HG02623 (cell line): ENCODE measurements at regions not wholly inside any gene's neighbourhood (a gene's known extent, or its start where the extent isn't known, plus 50 kb on each side); places are given as distances from the start of the nearest gene placed in this dataset.
"Not testable (repeated sequence)": the region's sequence is repeated elsewhere in the genome, so short reads cannot be mapped to it uniquely, and the experiment has no call there.

Experiments used
- ATAC-seq: cut with Tn5 transposase; IDR thresholded peaks from one replicate; pipeline ENCODE4 v1.9.1; 2021; ENCODE audit warnings: moderate library complexity; ENCODE audit not compliant: unreplicated experiment

DNA sequence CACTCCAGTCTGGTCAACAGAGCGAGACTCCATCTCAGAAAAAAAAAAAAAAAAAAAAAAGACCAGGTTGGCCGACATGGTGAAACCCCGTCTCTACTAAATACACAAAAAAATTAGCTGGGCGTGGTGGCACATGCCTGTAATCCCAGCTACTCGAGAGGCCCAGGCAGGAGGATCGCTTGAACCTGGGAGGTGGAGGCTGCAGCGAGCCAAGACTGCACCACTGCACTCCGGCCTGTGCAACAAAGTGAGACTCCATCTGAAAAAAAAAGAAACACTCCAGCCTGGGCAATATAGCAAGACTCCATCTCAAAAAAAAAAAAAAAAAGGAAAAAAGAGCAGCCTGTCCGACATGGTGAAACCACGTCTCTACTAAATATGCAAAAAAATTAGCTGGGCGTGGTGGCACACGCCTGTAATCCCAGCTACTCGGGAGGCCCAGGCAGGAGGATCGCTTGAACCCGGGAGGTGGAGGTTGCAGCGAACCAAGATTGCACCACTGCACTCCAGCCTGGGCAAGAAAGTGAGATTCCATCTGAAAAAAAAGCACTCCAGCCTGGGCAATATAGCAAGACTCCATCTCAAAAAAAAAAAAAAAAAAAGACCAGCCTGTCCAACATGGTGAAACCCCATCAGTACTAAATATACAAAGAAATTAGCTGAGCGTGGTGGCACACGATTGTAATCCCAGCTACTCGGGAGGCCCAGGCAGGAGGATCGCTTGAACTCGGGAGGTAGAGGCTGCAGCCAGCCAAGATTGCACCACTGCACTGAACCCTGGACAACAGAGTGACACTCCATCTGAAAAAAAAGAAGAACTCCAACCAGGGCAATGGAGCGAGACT lies 343.3 kb upstream of the PLGLB2 start:
- not testable (repeated sequence) for ATAC-seq

DNA sequence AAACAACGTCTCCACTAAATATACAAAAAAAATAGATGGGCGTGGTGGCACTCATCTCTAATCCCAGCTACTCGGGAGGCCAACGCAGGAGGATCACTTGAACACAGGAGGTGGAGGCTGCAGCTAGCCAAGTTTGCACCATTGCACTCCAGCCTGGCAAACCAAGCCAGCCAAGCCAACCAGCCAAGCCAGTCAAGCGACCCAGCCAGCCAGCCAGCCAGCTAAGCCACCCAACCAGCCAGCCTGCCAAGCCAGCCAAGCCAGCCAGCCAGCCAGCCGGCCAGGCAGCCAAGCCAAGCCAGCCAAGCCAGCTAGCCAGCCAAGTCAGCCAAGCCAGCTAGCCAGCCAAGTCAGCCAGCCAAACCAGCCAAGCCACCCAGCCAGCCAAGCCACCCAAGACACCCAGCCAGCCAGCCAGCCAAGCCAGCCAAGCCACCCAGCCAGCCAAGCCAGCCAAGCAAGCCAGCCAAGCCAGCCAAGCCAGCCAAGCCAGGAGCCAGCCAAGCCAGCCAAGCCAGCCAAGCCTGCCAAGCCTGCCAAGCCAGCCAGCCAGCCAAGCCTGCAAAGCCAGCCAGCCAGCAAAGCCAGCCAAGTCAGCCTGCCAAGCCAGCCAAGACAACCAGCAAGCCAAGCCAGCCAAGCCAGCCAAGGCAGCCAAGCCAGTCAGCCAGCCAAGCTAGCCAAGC lies 342.2 kb upstream of the PLGLB2 start:
- not testable (repeated sequence) for ATAC-seq

DNA sequence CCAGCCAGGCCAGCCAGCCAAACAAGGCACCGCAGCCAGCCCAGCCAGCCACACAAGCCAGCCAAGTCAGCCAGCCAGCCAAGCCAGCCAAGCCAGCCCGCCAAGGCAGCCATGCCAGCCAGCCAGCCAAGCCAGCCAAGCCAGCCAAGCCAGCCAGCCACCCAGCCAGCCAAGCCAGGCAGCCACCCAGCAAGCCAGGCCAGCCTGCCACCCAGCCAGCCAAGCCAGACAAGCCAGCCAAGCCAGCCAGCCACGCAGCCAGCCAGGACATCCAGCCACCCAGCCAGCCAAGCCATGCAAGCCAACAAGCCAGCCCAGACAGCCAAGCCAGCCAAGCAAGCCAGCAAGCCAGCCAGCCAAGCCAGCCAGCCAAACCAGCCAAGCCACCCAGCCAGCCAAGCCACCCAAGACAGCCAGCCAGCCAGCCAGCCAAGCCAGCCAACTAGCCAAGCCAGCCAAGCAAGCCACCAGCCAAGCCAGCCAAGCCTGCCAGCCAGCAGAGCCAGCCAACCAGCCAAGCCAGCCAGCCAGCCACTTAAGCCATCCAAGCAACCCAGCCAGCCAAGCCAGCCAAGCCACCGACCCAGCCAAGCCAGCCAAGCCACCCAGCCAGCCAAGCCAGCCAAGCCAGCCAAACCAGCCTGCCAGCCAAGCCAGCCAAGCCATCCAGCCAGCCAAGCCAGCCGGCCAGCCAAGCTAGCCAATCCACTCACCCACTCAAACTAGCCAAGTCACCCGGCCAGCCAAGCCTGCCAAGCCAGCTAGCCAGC lies 341.3 kb upstream of the PLGLB2 start:
- not testable (repeated sequence) for ATAC-seq

DNA sequence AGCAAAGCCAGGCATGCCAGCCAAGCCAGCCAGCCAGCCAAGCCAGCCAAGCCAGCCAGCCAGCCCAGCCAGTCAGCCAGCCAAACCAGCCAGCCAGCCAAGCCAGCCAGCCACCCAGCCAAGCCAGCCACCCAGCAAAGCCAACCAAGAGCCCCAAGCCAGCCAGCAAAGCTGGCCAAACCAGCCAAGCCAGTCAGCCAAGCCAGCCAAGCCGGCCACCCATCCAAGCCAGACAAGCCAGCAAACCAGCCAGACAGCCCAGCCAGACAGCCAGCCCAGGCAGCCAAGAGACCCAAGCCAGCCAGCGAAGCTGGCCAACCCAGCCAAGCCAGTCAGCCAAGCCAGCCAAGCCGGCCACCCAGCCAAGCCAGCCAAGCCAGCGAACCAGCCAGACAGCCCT lies 338.3 kb upstream of the PLGLB2 start:
- ATAC-seq = not testable (repeated sequence)

DNA sequence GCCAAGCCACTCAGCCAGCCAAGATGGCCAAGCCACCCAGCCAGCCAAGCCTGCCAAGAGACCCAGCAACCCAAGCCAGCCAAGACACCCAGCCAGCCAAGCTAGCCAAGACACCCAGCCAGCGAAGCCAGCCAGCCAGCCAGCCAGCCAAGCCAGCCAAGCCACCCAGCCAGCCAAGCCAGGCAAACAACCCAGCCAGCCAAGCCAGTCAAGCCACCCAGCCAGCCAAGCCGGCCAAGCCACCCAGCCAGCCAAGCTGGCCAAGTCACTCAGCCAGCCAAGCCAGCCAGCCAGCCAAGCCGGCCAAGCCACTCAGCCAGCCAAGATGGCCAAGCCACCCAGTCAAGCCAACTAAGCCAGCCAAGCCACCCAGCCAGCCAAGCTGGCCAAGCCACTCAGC lies 337.5 kb upstream of the PLGLB2 start:
- ATAC-seq = not testable (repeated sequence)

DNA sequence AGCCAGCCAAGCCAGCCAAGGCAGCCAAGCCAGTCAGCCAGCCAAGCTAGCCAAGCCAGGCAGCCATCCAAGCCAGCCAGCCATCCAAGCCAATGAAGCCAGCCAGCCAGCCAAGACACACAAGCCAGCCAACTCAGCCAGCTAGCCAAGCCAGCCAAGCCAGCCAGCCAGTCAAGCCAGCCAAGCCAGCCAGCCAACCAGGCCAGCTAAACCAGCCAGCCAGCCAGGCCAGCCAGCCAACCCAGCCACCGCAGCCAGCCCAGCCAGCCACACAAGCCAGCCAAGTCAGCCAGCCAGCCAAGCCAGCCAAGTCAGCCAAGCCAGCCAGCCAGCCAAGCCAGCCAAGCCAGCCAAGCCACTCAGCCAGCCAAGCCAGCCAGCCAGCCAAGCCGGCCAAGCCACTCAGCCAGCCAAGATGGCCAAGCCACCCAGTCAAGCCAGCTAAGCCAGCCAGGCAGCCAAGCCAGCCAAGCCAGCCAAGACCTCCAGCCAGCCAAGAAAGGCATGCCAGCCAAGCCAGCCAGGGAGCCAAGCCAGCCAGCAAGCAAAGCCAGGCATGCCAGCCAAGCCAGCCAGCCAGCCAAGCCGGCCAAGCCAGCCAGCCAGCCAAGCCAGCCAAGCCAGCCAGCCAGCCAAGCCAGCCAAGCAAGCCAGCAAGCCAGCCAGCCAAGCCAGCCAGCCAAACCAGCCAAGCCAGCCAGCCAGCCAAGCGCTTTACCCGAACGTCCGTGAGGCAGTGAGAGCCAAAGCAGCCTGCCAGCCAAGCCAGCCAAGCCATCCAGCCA lies 335.7 kb upstream of the PLGLB2 start:
- not testable (repeated sequence) for ATAC-seq

DNA sequence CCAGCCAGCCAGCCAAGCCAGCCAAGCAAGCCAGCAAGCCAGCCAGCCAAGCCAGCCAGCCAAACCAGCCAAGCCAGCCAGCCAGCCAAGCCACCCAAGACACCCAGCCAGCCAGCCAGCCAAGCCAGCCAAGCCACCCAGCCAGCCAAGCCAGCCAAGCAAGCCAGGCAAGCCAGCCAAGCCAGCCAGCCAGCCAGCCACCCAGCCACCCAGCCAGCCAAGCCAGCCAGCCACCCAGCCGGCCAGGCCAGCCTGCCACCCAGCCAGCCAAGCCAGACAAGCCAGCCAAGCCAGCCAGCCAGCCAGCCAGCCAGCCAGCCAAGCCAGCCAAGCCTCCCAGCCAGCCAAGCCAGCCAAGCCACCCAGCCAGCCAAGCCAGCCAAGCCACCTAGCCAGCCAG lies 333.6 kb upstream of the PLGLB2 start:
- ATAC-seq = not testable (repeated sequence)

DNA sequence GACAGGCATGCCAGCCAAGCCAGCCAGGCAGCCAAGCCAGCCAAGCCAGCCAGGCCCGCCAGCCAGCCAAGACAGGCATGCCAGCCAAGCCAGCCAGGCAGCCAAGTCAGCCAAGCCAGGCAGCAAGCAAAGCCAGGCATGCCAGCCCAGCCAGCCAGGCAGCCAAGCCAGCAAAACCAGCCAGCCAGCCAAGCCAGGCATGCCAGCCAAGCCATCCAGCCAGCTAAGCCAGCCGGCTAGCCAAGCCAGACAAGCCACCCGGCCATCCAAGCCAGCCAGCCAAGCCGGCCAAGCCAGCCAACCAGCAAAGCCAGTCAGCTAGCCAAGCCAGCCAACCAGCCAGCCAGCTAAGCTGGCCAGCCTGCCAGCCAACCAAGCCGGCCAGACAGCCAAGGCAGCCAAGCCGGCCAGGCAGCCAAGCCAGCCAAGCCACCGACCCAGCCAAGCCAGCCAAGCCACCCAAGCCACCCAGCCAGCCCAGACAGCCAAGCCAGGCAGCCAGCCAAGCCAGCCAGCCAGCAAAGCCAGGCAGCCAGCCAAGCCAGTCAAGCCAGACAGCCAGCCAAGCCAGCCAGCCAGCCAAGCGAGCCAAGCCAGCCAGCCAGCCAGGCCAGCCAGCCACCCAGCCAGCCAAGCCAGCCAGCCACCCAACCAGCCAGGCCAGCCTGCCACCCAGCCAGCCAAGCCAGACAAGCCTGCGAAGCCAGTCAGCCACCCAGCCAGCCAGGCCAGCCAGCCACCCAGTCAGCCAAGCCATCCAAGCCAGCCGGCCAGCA lies 332.9 kb upstream of the PLGLB2 start:
- not testable (repeated sequence) for ATAC-seq

DNA sequence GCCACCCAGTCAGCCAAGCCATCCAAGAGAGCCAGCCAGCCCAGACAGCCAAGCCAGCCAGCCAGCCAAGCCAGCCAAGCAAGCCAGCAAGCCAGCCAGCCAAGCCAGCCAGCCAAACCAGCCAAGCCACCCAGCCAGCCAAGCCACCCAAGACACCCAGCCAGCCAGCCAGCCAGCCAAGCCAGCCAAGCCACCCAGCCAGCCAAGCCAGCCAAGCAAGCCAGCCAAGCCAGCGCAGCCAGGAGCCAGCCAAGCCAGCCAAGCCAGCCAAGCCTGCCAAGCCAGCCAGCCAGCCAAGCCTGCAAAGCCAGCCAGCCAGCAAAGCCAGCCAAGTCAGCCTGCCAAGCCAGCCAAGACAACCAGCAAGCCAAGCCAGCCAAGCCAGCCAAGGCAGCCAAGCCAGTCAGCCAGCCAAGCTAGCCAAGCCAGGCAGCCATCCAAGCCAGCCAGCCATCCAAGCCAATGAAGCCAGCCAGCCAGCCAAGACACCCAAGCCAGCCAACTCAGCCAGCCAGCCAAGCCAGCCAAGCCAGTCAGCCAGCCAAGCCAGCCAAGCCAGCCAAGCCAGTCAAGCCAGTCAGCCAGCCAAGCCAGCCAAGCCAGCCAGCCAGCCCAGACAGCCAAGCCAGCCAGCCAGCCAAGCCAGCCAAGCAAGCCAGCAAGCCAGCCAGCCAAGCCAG lies 332.2 kb upstream of the PLGLB2 start:
- not testable (repeated sequence) for ATAC-seq

DNA sequence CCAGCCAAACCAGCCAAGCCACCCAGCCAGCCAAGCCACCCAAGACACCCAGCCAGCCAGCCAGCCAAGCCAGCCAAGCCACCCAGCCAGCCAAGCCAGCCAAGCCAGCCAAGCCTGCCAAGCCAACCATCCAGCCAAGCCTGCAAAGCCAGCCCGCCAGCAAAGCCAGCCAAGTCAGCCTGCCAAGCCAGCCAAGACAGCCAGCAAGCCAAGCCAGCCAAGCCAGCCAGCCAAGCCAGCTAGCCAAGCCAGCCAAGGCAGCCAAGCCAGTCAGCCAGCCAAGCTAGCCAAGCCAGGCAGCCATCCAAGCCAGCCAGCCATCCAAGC lies 331.7 kb upstream of the PLGLB2 start:
- ATAC-seq = not testable (repeated sequence)

DNA sequence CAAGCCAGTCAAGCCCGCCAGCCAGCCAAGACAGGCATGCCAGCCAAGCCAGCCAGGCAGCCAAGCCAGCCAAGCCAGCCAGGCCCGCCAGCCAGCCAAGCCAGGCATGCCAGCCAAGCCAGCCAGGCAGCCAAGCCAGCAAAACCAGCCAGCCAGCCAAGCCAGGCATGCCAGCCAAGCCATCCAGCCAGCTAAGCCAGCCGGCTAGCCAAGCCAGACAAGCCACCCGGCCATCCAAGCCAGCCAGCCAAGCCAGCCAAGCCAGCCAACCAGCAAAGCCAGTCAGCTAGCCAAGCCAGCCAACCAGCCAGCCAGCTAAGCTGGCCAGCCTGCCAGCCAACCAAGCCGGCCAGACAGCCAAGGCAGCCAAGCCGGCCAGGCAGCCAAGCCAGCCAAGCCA lies 330.7 kb upstream of the PLGLB2 start:
- not testable (repeated sequence) for ATAC-seq

DNA sequence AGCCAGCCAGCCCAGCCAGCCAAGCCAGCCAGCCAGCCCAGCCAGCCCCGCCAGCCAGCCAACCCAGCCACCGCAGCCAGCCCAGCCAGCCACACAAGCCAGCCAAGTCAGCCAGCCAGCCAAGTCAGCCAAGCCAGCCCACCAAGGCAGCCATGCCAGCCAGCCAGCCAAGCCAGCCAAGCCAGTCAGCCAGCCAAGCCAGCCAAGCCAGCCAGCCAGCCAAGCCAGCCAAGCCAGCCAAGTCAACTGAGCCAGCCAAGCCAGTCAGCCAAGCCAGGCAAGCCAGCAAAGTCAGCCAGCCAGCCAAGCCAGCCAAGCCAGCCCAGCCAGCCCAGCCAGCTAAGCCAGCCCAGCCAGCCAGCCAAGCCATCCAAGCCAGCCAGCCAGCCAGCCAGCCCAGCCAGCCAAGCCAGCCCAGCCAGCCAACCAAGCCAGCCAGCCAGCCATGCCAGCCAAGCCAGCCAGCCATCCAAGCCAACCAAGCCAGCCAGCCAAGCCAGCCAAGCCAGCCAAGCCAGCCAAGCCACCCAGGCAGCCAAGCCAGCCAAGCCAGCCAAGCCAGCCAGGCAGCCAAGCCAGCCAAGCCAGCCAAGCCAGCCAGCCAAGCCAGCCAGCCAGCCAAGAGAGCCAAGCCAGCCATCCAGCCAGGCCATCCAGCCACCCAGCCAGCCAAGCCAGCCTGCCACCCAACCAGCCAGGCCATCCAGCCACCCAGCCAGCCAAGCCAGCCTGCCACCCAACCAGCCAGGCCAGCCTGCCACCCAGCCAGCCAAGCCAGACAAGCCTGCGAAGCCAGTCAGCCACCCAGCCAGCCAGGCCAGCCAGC lies 329.9 kb upstream of the PLGLB2 start:
- ATAC-seq = not testable (repeated sequence)

DNA sequence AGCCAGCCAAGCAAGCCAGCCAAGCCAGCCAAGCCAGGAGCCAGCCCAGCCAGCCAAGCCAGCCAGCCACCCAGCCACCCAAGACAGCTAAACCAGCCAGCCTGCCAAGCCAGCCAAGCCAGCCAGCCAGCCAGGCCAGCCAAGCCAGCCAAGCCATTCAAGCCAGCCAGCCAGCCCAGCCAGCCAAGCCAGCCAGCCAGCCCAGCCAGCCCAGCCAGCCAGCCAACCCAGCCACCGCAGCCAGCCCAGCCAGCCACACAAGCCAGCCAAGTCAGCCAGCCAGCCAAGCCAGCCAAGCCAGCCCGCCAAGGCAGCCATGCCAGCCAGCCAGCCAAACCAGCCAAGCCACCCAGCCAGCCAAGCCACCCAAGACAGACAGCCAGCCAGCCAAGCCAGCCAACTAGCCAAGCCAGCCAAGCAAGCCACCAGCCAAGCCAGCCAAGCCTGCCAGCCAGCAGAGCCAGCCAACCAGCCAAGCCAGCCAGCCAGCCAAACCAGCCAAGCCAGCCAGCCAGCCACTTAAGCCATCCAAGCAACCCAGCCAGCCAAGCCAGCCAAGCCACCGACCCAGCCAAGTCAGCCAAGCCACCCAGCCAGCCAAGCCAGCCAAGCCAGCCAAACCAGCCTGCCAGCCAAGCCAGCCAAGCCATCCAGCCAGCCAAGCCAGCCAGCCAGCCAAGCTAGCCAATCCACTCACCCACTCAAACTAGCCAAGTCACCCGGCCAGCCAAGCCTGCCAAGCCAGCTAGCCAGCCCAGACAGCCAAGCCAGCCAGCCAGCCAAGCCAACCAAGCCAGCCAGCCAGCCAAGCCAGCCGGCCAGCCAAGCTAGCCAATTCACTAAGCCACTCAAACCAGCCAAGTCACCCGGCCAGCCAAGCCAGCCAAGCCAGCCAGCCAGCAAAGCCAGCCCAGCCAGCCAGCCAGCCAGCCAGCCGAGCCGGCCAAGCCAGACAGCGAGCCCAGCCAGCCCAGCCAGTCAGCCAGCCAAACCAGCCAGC lies 328.8 kb upstream of the PLGLB2 start:
- not testable (repeated sequence) for ATAC-seq

DNA sequence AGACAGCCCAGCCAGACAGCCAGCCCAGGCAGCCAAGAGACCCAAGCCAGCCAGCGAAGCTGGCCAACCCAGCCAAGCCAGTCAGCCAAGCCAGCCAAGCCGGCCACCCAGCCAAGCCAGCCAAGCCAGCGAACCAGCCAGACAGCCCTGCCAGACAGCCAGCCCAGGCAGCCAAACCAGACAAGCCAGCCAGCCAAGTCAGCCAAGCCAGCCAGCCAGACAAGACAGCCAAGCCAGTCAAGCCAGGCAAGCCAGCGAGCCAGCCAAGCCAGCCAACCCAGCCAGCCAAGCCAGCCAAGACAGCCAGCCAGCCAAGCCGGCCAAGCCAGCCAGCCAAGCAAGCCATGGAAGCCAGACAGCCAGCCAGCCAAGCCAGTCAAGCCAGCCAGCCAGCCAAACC lies 327.9 kb upstream of the PLGLB2 start:
- ATAC-seq = not testable (repeated sequence)

DNA sequence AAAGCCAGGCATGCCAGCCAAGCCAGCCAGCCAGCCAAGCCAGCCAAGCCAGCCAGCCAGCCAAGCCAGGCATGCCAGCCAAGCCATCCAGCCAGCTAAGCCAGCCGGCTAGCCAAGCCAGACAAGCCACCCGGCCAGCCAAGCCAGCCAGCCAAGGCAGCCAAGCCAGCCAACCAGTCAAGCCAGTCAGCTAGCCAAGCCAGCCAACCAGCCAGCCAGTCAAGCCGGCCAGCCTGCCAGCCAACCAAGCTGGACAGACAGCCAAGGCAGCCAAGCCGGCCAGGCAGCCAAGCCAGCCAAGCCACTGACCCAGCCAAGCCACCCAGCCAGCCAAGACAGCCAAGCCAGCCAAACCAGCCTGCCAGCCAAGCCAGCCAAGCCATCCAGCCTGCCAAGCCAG lies 326.9 kb upstream of the PLGLB2 start:
- not testable (repeated sequence) for ATAC-seq

DNA sequence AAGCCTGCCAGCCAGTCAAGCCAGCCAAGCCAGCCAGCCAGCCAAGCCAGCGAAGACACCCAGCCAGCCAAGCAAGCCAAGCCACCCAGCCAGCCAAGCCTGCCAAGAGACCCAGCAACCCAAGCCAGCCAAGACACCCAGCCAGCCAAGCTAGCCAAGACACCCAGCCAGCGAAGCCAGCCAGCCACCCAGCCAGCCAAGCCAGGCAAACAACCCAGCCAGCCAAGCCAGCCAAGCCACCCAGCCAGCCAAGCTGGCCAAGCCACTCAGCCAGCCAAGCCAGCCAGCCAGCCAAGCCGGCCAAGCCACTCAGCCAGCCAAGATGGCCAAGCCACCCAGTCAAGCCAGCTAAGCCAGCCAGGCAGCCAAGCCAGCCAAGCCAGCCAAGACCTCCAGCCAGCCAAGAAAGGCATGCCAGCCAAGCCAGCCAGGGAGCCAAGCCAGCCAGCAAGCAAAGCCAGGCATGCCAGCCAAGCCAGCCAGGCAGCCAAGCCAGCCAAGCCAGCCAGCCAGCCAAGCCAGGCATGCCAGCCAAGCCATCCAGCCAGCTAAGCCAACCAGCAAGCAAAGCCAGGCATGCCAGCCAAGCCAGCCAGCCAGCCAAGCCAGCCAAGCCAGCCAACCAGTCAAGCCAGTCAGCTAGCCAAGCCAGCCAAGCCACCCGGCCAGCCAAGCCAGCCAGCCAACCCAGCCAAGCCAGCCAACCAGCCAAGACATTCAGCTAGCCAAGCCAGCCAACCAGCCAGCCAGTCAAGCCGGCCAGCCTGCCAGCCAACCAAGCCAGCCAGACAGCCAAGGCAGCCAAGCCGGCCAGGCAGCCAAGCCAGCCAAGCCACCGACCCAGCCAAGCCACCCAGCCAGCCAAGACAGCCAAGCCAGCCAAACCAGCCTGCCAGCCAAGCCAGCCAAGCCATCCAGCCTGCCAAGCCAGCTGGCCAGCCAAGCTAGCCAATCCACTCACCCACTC lies 323.8 kb upstream of the PLGLB2 start:
- not testable (repeated sequence) for ATAC-seq
